SK-N-SH (cell line): ENCODE measurements at regions not wholly inside any gene's neighbourhood (a gene's known extent, or its start where the extent isn't known, plus 50 kb on each side); places are given as distances from the start of the nearest gene placed in this dataset.

Experiments
- CHD2 ChIP-seq: fragments of 150-350 bp; IDR thresholded peaks from 2 replicates; pipeline ENCODE4 v1.6.1; 2018; ENCODE audit warnings: low read length; ENCODE audit not compliant: partially characterized antibody
- CTCF ChIP-seq: fragments of 200-600 bp; sonication (generic); IDR thresholded peaks from 2 replicates; pipeline ENCODE4 v1.6.1; 2017; ENCODE audit warnings: antibody characterized with exemption, mild to moderate bottlenecking, moderate library complexity
- EZH2phosphoT487 ChIP-seq: fragments of 200-600 bp; sonication (generic); IDR thresholded peaks from 2 replicates; pipeline ENCODE4 v1.6.1; 2017; ENCODE audit warnings: low read depth, mixed run types, mild to moderate bottlenecking, antibody characterized with exemption, moderate library complexity, borderline replicate concordance
- JUND ChIP-seq: IDR thresholded peaks from 2 replicates; pipeline ENCODE4 v1.4.0; 2012
- MXI1 ChIP-seq: IDR thresholded peaks from 2 replicates; pipeline ENCODE4 v1.6.1; 2012; ENCODE audit warnings: mild to moderate bottlenecking, low read depth, low read length, improper control_type of control experiment
- NRF1 ChIP-seq: IDR thresholded peaks from 2 replicates; pipeline ENCODE4 v1.6.1; 2012; ENCODE audit warnings: low read depth, mild to moderate bottlenecking, low read length
- PBX3 ChIP-seq: IDR thresholded peaks from 2 replicates; pipeline ENCODE4; 2012
- POLR2AphosphoS5 ChIP-seq: IDR thresholded peaks from 2 replicates; pipeline ENCODE4 v1.6.1; 2012; ENCODE audit warnings: low read depth, low read length
- RAD21 ChIP-seq: IDR thresholded peaks from 2 replicates; pipeline ENCODE4 v1.6.1; 2012; ENCODE audit warnings: mild to moderate bottlenecking, low read length
- TAF1 ChIP-seq: IDR thresholded peaks from 2 replicates; pipeline ENCODE4 v1.6.1; 2012; ENCODE audit warnings: low read depth, mild to moderate bottlenecking, low read length, moderate library complexity, borderline replicate concordance
- TEAD4 ChIP-seq: IDR thresholded peaks from 2 replicates; pipeline ENCODE4 v1.4.0; 2012; ENCODE audit warnings: mild to moderate bottlenecking, borderline replicate concordance; ENCODE audit not compliant: insufficient read depth
- YY1 ChIP-seq: IDR thresholded peaks from 2 replicates; pipeline ENCODE4 v1.4.0; 2012; ENCODE audit warnings: low read depth, mild to moderate bottlenecking
- TF ChIP-seq, protein P1 (sequence below): IDR thresholded peaks from 2 replicates; pipeline ENCODE4 v1.4.0; 2012; ENCODE audit warnings: low read depth

DNA sequence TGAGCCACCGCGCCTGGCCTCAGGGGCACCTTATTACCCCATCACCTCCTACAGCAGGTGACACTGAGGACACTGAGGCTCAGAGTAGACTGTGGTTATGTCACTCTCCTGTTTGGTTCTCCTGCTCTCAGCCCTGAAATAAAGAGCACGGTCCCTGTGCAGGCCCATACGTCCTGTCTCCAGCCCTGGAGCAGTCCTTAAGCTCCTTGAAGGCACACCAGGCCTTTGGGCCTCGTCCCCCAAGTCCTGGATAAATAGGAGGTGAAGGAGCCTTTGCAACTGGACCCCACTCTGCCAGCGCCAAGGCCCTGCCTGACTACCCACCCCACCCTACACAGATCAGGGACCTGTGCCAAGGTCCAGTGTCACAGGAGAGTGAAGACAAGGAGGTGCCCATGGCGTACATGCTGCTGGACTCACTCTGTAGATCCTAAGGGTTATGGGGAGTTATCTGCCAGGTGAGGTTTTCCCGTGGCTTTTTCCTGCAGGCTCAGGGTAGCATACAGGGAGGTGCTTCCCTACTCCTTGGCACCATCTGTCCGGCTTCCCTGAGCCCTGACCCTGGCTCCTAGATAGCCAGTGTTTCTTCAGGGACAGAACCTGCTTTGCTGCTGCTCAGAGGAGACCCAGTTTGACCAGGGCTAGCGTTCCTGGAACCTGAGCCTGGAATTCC is 253.2 kb downstream of the SEC14L1 start:
- no peak for TF ChIP-seq CTCF
- no peak for TF ChIP-seq POLR2AphosphoS5
- TF ChIP-seq CHD2: no peak
- no peak for TF ChIP-seq NRF1
- TF ChIP-seq MXI1: no peak
- TF ChIP-seq TEAD4: no peak
- no peak for TF ChIP-seq TAF1
- TF ChIP-seq, protein P1, sequence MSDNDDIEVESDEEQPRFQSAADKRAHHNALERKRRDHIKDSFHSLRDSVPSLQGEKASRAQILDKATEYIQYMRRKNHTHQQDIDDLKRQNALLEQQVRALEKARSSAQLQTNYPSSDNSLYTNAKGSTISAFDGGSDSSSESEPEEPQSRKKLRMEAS: no peak
- TF ChIP-seq EZH2phosphoT487: no peak
- TF ChIP-seq PBX3: no peak
- no peak for TF ChIP-seq YY1
- TF ChIP-seq JUND: no peak
- no peak for TF ChIP-seq RAD21
